ENCODE measurements at regions not wholly inside any gene's neighbourhood (a gene's known extent, or its start where the extent isn't known, plus 50 kb on each side); places are given as distances from the start of the nearest gene placed in this dataset.

- dilution Hi-C loops (cut with HindIII; ENCODE audit: low sequenced_read_pairs, unreplicated experiment) (no loop called here), intact Hi-C loops (cut with micrococcal nuclease) (no loop called here), in situ Hi-C loops (cut with MboI; ENCODE audit: low sequenced_read_pairs) (no loop called here)
- no peak overlapping the region for H3K56ac ChIP-seq (ENCODE audit: extremely low read depth, insufficient read depth, low read length)
- no peak overlapping the region for H3K4ac ChIP-seq (ENCODE audit: low read depth, low read length)
- no peak for TF ChIP-seq NFE2L2 (IDR thresholded peaks at IDR 0.05; ENCODE audit: low read depth, low read length)
- no peak overlapping the region for H3K4me2 ChIP-seq (ENCODE audit: low read depth, low read length)
- ChIA-PET CTCF (no interaction called here), POLR2A (ENCODE audit: unreplicated experiment) (no interaction called here)
- no peak overlapping the region for H2BK120ac ChIP-seq (ENCODE audit: low read depth, low read length)
- no peak overlapping the region for H3K18ac ChIP-seq (ENCODE audit: low read depth, low read length)
- WGBS, 2 experiments (ENCODE audit: extremely low coverage in 2 of 2, insufficient read length in 1 of 2), result no CpG with 5 or more reads among the region's 1 CpG
- no peak overlapping the region for H4K5ac ChIP-seq (ENCODE audit: low read depth, low read length)
- H3K9ac ChIP-seq (ENCODE audit: low read depth, low read length), result no peak overlapping the region
- no peak overlapping the region for H4K91ac ChIP-seq (ENCODE audit: insufficient read depth, low read depth, low read length)
- no peak overlapping the region for H4K8ac ChIP-seq (ENCODE audit: low read depth in 2 of 2, low read length in 2 of 2)
- no peak overlapping the region for H3K4me3 ChIP-seq (ENCODE audit: insufficient read depth, low read depth, low read length)
- H2BK20ac ChIP-seq (ENCODE audit: low read depth, low read length), result no peak overlapping the region
- no peaks in the 10 kb centered on the region for H3K9me3 ChIP-seq (ENCODE audit: control insufficient read depth, insufficient read depth, low read length)
- H3K27me3 ChIP-seq (ENCODE audit: control insufficient read depth, insufficient read depth, low read length), result no peaks in the 10 kb centered on the region
- no peak overlapping the region for H3K27ac ChIP-seq (ENCODE audit: insufficient read depth, low read length)
- H3K36me3 ChIP-seq (ENCODE audit: control insufficient read depth, insufficient read depth, low read length), result no peaks in the 10 kb centered on the region
- no peaks in the 10 kb centered on the region for H3K9me1 ChIP-seq (ENCODE audit: insufficient read depth, low read length)
- no peak for ATAC-seq (ENCODE audit: low read depth)
- H2AK9ac ChIP-seq (replicated peaks; ENCODE audit: low read depth, low read length, poor library complexity), result no peak overlapping the region
- no TSS peak for BruUV-seq (replicated peaks)
- DNase-seq, result no peak
- H3K14ac ChIP-seq (replicated peaks; ENCODE audit: low read depth, low read length), result no peak overlapping the region
- H3K79me1 ChIP-seq (ENCODE audit: low read depth in 1 of 2, low read length in 2 of 2), result no peaks in the 10 kb centered on the region
- no peak overlapping the region for H2AFZ ChIP-seq (replicated peaks; ENCODE audit: low read length, poor library complexity)
- no peaks in the 10 kb centered on the region for H3K4me1 ChIP-seq (ENCODE audit: control insufficient read depth, insufficient read depth, low read length)
- no peak overlapping the region for H2AK5ac ChIP-seq (ENCODE audit: low read depth, low read length)
- H2BK15ac ChIP-seq (ENCODE audit: low read depth, low read length), result no peak overlapping the region
- no peak overlapping the region for H2BK5ac ChIP-seq (ENCODE audit: low read depth, low read length, poor library complexity, severe bottlenecking)
- H4K20me1 ChIP-seq (ENCODE audit: insufficient read depth, low read length), result no peaks in the 10 kb centered on the region
- no peak overlapping the region for H3K23ac ChIP-seq (ENCODE audit: low read depth, low read length)
These were observed 204.4 kb upstream of the TRPC4 start for GRCh38 chr13:38073931-38074330.
